ENCODE measurements at regions not wholly inside any gene's neighbourhood (a gene's known extent, or its start where the extent isn't known, plus 50 kb on each side); places are given as distances from the start of the nearest gene placed in this dataset.
"Not testable (repeated sequence)": the region's sequence is repeated elsewhere in the genome, so short reads cannot be mapped to it uniquely, and the experiment has no call there.

- DNase-seq (ENCODE audit: low spot score), result no peak
Measured at GRCh38 chr5:120088836-120089235, 375.3 kb upstream of the PRR16 start.

GRCh38 chr5:120091376-120091948 lies 372.6 kb upstream of the PRR16 start:
- no peak for DNase-seq (ENCODE audit: low spot score)

- DNase-seq (ENCODE audit: low spot score), result no peak
Measured at GRCh38 chr5:120092649-120093048, 371.5 kb upstream of the PRR16 start.

GRCh38 chr5:120093178-120093577 lies 370.9 kb upstream of the PRR16 start:
- DNase-seq (ENCODE audit: low spot score), result no peak

GRCh38 chr5:120096413-120096812 lies 367.7 kb upstream of the PRR16 start:
- no peak for DNase-seq (ENCODE audit: low spot score)

GRCh38 chr5:120098426-120098825 lies 365.7 kb upstream of the PRR16 start:
- DNase-seq (ENCODE audit: low spot score), result no peak

- DNase-seq (ENCODE audit: low spot score), result no peak
Measured at GRCh38 chr5:120098902-120099535, 365.1 kb upstream of the PRR16 start.

GRCh38 chr5:120101771-120102170 lies 362.3 kb upstream of the PRR16 start:
- DNase-seq (ENCODE audit: low spot score), result no peak

- DNase-seq (ENCODE audit: low spot score), result no peak
Measured at GRCh38 chr5:120103495-120103894, 360.6 kb upstream of the PRR16 start.

GRCh38 chr5:120106912-120107525 lies 357.1 kb upstream of the PRR16 start:
- no peak for DNase-seq (ENCODE audit: low spot score)

- no peak for DNase-seq (ENCODE audit: low spot score)
Measured at GRCh38 chr5:120108586-120109248, 355.4 kb upstream of the PRR16 start.

- DNase-seq (ENCODE audit: low spot score), result no peak
Measured at GRCh38 chr5:120122703-120123102, 341.4 kb upstream of the PRR16 start.

- DNase-seq (ENCODE audit: low spot score), result no peak
Measured at GRCh38 chr5:120124031-120124430, 340.1 kb upstream of the PRR16 start.

- DNase-seq (ENCODE audit: low spot score), result no peak
Measured at GRCh38 chr5:120124961-120125360, 339.1 kb upstream of the PRR16 start.

GRCh38 chr5:120132347-120132746 lies 331.8 kb upstream of the PRR16 start:
- not testable (repeated sequence) for DNase-seq (ENCODE audit: low spot score)

- DNase-seq (ENCODE audit: low spot score), result no peak
Measured at GRCh38 chr5:120134944-120135343, 329.2 kb upstream of the PRR16 start.

GRCh38 chr5:120137582-120137981 lies 326.5 kb upstream of the PRR16 start:
- DNase-seq (ENCODE audit: low spot score), result no peak

- DNase-seq (ENCODE audit: low spot score), result no peak
Measured at GRCh38 chr5:120139039-120139438, 325.1 kb upstream of the PRR16 start.

- DNase-seq (ENCODE audit: low spot score), result no peak
Measured at GRCh38 chr5:120140501-120140900, 323.6 kb upstream of the PRR16 start.

- no peak for DNase-seq (ENCODE audit: low spot score)
Measured at GRCh38 chr5:120141076-120141475, 323.0 kb upstream of the PRR16 start.

GRCh38 chr5:120146787-120147186 lies 317.3 kb upstream of the PRR16 start:
- no peak for DNase-seq (ENCODE audit: low spot score)

- DNase-seq (ENCODE audit: low spot score), result not testable (repeated sequence)
Measured at GRCh38 chr5:120147911-120148310, 316.2 kb upstream of the PRR16 start.

GRCh38 chr5:120150770-120151169 lies 313.3 kb upstream of the PRR16 start:
- no peak for DNase-seq (ENCODE audit: low spot score)
